ENCODE measurements at regions not wholly inside any gene's neighbourhood (a gene's known extent, or its start where the extent isn't known, plus 50 kb on each side); places are given as distances from the start of the nearest gene placed in this dataset.
"Not testable (repeated sequence)": the region's sequence is repeated elsewhere in the genome, so short reads cannot be mapped to it uniquely, and the experiment has no call there.

- TF ChIP-seq CTCF (IDR thresholded peaks at IDR 0.05; ENCODE audit: low read depth, low read length), result no peak
Observed at GRCh38 chr7:67654642-67655041, 658.0 kb downstream of the TYW1 start.

GRCh38 chr7:67655168-67655567 lies 658.5 kb downstream of the TYW1 start:
- no peak for TF ChIP-seq CTCF (IDR thresholded peaks at IDR 0.05; ENCODE audit: low read depth, low read length)
- H3K4me3 ChIP-seq (ENCODE audit: low read depth, low read length), result no peak overlapping the region

More at GRCh38 chr7:67654642-67655041, 658.0 kb downstream of the TYW1 start:
- no peak overlapping the region for H3K4me3 ChIP-seq (ENCODE audit: low read depth, low read length)

- no peak for TF ChIP-seq CTCF (IDR thresholded peaks at IDR 0.05; ENCODE audit: low read depth, low read length)
- H3K4me3 ChIP-seq (ENCODE audit: low read depth, low read length), result no peak overlapping the region
Observed at GRCh38 chr7:67659091-67659490, 662.5 kb downstream of the TYW1 start.

- no peak for TF ChIP-seq CTCF (IDR thresholded peaks at IDR 0.05; ENCODE audit: low read depth, low read length)
- no peak overlapping the region for H3K4me3 ChIP-seq (ENCODE audit: low read depth, low read length)
Observed at GRCh38 chr7:67662804-67663203, 666.2 kb downstream of the TYW1 start.

GRCh38 chr7:67663644-67664043 lies 667.0 kb downstream of the TYW1 start:
- H3K4me3 ChIP-seq (ENCODE audit: low read depth, low read length), result no peak overlapping the region
- TF ChIP-seq CTCF (IDR thresholded peaks at IDR 0.05; ENCODE audit: low read depth, low read length), result no peak

- H3K4me3 ChIP-seq (ENCODE audit: low read depth, low read length), result not testable (repeated sequence)
Observed at GRCh38 chr7:67666359-67666758, 669.7 kb downstream of the TYW1 start.

GRCh38 chr7:67671006-67671548 lies 674.4 kb downstream of the TYW1 start:
- H3K4me3 ChIP-seq (ENCODE audit: low read depth, low read length), result no peak overlapping the region
- no peak for TF ChIP-seq CTCF (IDR thresholded peaks at IDR 0.05; ENCODE audit: low read depth, low read length)

GRCh38 chr7:67673861-67674260 lies 677.2 kb downstream of the TYW1 start:
- H3K4me3 ChIP-seq (ENCODE audit: low read depth, low read length), result no peak overlapping the region
- no peak for TF ChIP-seq CTCF (IDR thresholded peaks at IDR 0.05; ENCODE audit: low read depth, low read length)

GRCh38 chr7:67674862-67675261 lies 678.2 kb downstream of the TYW1 start:
- H3K4me3 ChIP-seq (ENCODE audit: low read depth, low read length), result not testable (repeated sequence)
